ELF-1 (cell line): ENCODE measurements at regions not wholly inside any gene's neighbourhood (a gene's known extent, or its start where the extent isn't known, plus 50 kb on each side); places are given as distances from the start of the nearest gene placed in this dataset.

Experiments used
- DNase-seq: peaks from one replicate; pipeline ENCODE4 v3.0.0-alpha.2; 2016; ENCODE audit warnings: low read depth, low spot score

- no peak for DNase-seq
Measured at GRCh38 chr14:98014851-98015615, 1217.9 kb downstream of the VRK1 start.

GRCh38 chr14:98015921-98016320 is 1218.7 kb downstream of the VRK1 start:
- DNase-seq: no peak

GRCh38 chr14:98018628-98019027 is 1221.4 kb downstream of the VRK1 start:
- DNase-seq: no peak

- peak; percentile 13 for DNase-seq
Measured at GRCh38 chr14:98022541-98023520, 1225.6 kb downstream of the VRK1 start.

- no peak for DNase-seq
Measured at GRCh38 chr14:98028162-98028561, 1231.0 kb downstream of the VRK1 start.

GRCh38 chr14:98035396-98035795 is 1236.6 kb downstream of the BCL11B start:
- DNase-seq: no peak

GRCh38 chr14:98037831-98038230 is 1234.2 kb downstream of the BCL11B start:
- DNase-seq: no peak

GRCh38 chr14:98056946-98057345 is 1215.1 kb downstream of the BCL11B start:
- DNase-seq: no peak

GRCh38 chr14:98059106-98059505 is 1212.9 kb downstream of the BCL11B start:
- DNase-seq: no peak

- no peak for DNase-seq
Measured at GRCh38 chr14:98062083-98062482, 1209.9 kb downstream of the BCL11B start.

- DNase-seq: peak; percentile 64
Measured at GRCh38 chr14:98069712-98070171, 1202.3 kb downstream of the BCL11B start.

- peak; percentile 36 for DNase-seq
Measured at GRCh38 chr14:98070536-98070935, 1201.5 kb downstream of the BCL11B start.

GRCh38 chr14:98074111-98074510 is 1197.9 kb downstream of the BCL11B start:
- DNase-seq: no peak

- DNase-seq: no peak
Measured at GRCh38 chr14:98077176-98077575, 1194.8 kb downstream of the BCL11B start.

GRCh38 chr14:98082833-98083232 is 1189.2 kb downstream of the BCL11B start:
- no peak for DNase-seq

GRCh38 chr14:98085751-98086150 is 1186.2 kb downstream of the BCL11B start:
- DNase-seq: no peak

- DNase-seq: no peak
Measured at GRCh38 chr14:98093111-98093510, 1178.9 kb downstream of the BCL11B start.

- no peak for DNase-seq
Measured at GRCh38 chr14:98099527-98099926, 1172.5 kb downstream of the BCL11B start.

- no peak for DNase-seq
Measured at GRCh38 chr14:98101323-98101722, 1170.7 kb downstream of the BCL11B start.

- DNase-seq: no peak
Measured at GRCh38 chr14:98103705-98104104, 1168.3 kb downstream of the BCL11B start.

- DNase-seq: no peak
Measured at GRCh38 chr14:98109326-98109725, 1162.7 kb downstream of the BCL11B start.

- no peak for DNase-seq
Measured at GRCh38 chr14:98112194-98112780, 1159.7 kb downstream of the BCL11B start.
